GM10248 (cell line): ENCODE measurements at regions not wholly inside any gene's neighbourhood (a gene's known extent, or its start where the extent isn't known, plus 50 kb on each side); places are given as distances from the start of the nearest gene placed in this dataset.
"Not testable (repeated sequence)": the region's sequence is repeated elsewhere in the genome, so short reads cannot be mapped to it uniquely, and the experiment has no call there.

Experiments
- CTCF ChIA-PET: fragments of 300-600 bp; sonication (Branson Sonifier 250); formaldehyde crosslinking; extraction: SDS; loops from one replicate; lab custom pipeline; 2021; ENCODE audit warnings: antibody characterized with exemption; lab: Yijun Ruan, JAX
- POLR2A ChIA-PET: fragments of 350-650 bp; sonication (Branson Sonifier 250); formaldehyde crosslinking; extraction: SDS; loops from one replicate; lab custom pipeline; 2020; ENCODE audit warnings: antibody characterized with exemption; lab: Yijun Ruan, JAX
- DNase-seq: peaks from one replicate; pipeline ENCODE4 v3.0.0; 2012; ENCODE audit errors: extremely low spot score
- TF ChIP-seq, protein P1 (sequence below): IDR thresholded peaks from 2 replicates; pipeline ENCODE4 v1.5.1; 2012; ENCODE audit warnings: mild to moderate bottlenecking, low read depth; ENCODE audit errors: extremely low read depth, missing control alignments, control extremely low read depth

DNA sequence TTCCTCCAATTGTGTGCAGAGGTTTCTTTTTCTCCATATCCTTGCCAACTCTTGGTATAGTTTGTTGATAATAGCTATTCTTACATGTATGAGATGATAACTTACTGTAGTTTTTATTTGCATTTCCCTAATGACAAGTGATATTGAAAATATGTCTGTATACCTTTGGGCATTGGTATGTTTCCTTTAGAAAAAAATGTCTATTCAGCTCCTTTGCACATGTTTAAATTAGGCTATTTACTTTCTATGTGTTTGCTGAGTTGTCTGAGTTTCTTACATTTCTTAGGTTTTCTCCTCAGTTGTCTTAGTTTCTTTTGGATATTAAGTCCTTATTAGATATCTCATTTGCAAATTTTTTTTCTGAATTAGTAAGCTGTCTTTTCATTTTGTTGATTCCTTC is 487.3 kb upstream of the EPHA5 start:
- CTCF ChIA-PET, result interaction anchor here (1.0 kb wide), 1 partner anchor 11 kb away, joined by 4 read pairs; no protein-coding TSS in a partner anchor
- POLR2A ChIA-PET, result no interaction called here
- DNase-seq, result no peak
- TF ChIP-seq, protein P1, sequence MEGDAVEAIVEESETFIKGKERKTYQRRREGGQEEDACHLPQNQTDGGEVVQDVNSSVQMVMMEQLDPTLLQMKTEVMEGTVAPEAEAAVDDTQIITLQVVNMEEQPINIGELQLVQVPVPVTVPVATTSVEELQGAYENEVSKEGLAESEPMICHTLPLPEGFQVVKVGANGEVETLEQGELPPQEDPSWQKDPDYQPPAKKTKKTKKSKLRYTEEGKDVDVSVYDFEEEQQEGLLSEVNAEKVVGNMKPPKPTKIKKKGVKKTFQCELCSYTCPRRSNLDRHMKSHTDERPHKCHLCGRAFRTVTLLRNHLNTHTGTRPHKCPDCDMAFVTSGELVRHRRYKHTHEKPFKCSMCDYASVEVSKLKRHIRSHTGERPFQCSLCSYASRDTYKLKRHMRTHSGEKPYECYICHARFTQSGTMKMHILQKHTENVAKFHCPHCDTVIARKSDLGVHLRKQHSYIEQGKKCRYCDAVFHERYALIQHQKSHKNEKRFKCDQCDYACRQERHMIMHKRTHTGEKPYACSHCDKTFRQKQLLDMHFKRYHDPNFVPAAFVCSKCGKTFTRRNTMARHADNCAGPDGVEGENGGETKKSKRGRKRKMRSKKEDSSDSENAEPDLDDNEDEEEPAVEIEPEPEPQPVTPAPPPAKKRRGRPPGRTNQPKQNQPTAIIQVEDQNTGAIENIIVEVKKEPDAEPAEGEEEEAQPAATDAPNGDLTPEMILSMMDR, result no peak

DNA sequence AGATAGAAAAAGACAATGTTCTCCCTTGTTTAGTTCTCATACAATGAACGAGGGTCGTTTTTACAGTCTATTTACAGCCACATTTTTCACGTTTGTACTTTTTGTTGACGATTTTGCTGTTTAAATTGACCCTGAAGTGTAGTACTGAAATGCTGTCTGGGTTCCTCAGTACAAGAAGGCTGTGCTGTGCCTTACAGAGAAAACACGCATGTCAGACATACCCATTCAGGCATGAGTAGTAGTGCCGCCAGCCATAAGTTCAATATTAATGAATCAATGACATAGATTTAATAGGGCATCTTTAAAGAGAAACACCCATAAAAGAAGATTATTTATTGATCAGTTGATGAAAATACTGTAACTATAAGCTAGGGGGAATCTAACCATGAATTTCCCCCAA is 459.8 kb upstream of the EPHA5 start:
- ChIA-PET POLR2A (no interaction called here), CTCF (interaction anchor here (1.0 kb wide), 1 partner anchor 14 kb away, joined by 3 read pairs; no protein-coding TSS in a partner anchor)
- TF ChIP-seq, protein P1, result no peak
- DNase-seq, result no peak

DNA sequence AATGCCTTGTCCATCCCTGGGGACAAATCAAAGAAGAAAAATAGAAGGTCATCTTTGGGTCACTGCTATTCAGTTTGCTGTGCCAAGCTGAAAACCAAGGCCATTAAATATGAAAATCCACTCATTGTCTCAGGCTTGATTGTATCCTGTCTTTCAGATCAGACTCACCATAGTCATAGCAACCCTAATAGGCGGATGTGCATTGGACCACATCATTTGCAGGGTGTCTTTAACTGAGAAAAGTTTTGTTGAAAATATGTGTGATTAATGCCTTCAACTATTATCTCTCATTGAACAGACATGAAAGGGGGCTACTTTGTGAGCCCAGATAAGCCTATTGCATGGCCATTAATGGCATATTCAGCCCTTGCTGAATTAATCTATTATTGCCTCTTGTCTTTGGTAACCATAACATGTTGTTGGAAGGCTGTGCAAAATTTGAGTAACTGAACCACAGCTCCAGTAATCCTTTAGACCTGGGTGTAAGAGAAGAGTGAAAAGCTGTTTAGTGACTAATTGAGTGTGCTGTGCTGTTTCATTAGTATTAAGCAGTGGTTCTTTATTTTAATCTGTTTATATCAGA is 453.6 kb upstream of the EPHA5 start:
- POLR2A ChIA-PET, result no interaction called here
- no peak for DNase-seq
- CTCF ChIA-PET, result no interaction called here
- TF ChIP-seq, protein P1, result no peak

DNA sequence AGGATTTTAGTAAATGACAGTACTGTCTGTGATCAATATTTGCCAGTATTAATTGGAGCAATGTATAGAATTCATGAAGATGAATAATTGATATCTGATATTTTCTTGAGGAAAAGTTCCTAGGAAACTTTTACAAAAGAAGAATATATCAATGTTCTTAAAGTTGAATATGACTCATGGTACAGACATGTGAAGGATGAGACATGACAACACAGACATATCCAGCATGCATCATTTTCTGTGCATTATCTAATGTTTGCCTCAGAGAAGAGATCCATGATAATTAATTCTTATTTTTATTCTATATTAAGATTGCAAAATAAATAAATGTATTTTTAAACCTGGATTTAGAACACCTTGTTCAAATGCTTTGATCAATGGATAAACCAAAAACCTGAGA is 452.9 kb upstream of the EPHA5 start:
- TF ChIP-seq, protein P1, result no peak
- ChIA-PET CTCF (no interaction called here), POLR2A (no interaction called here)
- no peak for DNase-seq

DNA sequence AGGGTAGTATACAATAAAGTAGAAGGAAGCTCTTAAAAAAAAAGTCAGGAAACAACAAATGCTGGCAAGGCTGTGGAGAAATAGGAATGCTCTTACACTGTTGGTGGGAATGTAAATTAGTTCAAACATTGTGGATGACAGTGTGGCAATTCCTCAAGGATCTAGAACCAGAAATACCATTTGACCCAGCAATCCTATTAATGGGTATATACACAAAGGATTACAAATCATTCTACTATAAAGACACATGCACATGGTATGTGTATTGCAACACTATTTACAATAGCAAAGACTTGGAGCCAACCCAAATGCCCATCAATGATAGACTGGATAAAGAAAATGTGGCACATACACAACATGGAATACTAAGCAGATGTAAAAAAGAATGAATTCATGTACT is 444.9 kb upstream of the EPHA5 start:
- POLR2A ChIA-PET, DNase-seq, CTCF ChIA-PET: not testable (repeated sequence)

DNA sequence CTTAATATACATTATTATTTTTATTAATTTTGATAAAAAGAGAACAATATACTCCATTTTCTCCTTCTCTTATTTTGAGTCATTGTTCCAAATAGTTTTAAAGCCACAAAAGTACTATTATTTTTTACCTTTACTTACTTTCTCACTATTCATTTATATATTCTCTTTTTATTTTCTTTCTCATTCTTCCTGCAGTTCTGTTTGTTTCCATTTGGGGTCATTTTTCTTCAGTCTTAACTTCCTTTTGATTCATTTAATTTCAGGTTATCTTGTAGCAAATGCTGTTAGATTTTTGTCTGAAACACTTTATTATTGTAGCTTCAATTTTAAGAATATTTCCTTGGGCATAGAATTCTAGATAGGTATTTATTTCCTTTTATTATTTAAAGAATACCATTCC is 438.6 kb upstream of the EPHA5 start:
- ChIA-PET POLR2A (no interaction called here), CTCF (no interaction called here)
- no peak for DNase-seq
- TF ChIP-seq, protein P1, result no peak

DNA sequence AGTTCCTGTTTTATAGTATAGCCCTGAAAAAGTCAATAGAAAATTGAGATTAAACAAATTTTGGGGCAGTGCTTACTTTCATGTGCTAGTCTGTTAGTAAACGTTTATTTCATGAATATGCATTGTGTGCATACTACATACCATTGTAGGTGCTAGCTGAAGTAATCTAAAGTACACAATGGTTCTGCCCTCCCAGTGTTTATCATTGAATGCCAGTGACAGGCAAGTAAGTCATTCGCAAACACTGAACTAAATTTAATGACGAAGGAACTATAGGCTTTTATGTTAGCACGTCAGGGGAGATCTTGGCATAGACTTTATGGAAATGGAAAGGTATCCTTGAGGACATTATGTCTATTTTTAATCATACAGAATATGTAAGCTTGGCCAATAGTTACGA is 426.9 kb upstream of the EPHA5 start:
- TF ChIP-seq, protein P1, result no peak
- no peak for DNase-seq
- CTCF ChIA-PET, result no interaction called here
- POLR2A ChIA-PET, result no interaction called here
